ENCODE measurements at regions not wholly inside any gene's neighbourhood (a gene's known extent, or its start where the extent isn't known, plus 50 kb on each side); places are given as distances from the start of the nearest gene placed in this dataset.
"Not testable (repeated sequence)": the region's sequence is repeated elsewhere in the genome, so short reads cannot be mapped to it uniquely, and the experiment has no call there.

DNA sequence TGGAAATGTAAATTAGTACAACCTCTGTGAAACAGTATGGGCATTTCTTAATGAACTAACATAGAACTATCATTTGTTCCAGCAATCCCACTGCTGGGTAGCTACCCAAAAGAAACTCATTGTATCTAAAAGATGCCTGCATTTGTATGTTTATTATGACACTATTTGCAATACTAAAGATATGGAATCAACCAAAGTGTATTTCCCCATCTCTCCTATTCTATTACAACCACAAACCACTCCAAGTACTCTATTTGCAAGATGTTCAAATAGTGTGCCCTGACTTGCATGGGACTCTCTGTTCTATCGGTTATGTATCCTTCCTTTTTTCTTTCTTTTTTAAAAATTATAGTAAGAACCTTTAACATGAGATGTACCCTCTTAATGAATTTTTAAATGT, 845.2 kb downstream of the CDH11 start:
- no peak for DNase-seq (ENCODE audit: low read depth in 1 of 2, low spot score in 1 of 2)
- Histone ChIP-seq H3K27ac (replicated peaks) (no peak overlapping the region), H3K4me3 (replicated peaks; ENCODE audit: insufficient read depth, low read length) (no peak overlapping the region), H3K27me3 (ENCODE audit: insufficient read depth, poor library complexity, severe bottlenecking) (no peaks in the 10 kb centered on the region)
- TF ChIP-seq GABPA (IDR thresholded peaks at IDR 0.05; ENCODE audit: low read depth) (no peak), SPI1 (IDR thresholded peaks at IDR 0.05; ENCODE audit: borderline replicate concordance, low read depth) (no peak), POLR2AphosphoS5 (IDR thresholded peaks at IDR 0.05; ENCODE audit: low read depth) (no peak)
- TF ChIP-seq, protein P1, sequence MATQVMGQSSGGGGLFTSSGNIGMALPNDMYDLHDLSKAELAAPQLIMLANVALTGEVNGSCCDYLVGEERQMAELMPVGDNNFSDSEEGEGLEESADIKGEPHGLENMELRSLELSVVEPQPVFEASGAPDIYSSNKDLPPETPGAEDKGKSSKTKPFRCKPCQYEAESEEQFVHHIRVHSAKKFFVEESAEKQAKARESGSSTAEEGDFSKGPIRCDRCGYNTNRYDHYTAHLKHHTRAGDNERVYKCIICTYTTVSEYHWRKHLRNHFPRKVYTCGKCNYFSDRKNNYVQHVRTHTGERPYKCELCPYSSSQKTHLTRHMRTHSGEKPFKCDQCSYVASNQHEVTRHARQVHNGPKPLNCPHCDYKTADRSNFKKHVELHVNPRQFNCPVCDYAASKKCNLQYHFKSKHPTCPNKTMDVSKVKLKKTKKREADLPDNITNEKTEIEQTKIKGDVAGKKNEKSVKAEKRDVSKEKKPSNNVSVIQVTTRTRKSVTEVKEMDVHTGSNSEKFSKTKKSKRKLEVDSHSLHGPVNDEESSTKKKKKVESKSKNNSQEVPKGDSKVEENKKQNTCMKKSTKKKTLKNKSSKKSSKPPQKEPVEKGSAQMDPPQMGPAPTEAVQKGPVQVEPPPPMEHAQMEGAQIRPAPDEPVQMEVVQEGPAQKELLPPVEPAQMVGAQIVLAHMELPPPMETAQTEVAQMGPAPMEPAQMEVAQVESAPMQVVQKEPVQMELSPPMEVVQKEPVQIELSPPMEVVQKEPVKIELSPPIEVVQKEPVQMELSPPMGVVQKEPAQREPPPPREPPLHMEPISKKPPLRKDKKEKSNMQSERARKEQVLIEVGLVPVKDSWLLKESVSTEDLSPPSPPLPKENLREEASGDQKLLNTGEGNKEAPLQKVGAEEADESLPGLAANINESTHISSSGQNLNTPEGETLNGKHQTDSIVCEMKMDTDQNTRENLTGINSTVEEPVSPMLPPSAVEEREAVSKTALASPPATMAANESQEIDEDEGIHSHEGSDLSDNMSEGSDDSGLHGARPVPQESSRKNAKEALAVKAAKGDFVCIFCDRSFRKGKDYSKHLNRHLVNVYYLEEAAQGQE (IDR thresholded peaks at IDR 0.05; ENCODE audit: insufficient replicate concordance, low read depth): no peak
- TF ChIP-seq, protein P2, sequence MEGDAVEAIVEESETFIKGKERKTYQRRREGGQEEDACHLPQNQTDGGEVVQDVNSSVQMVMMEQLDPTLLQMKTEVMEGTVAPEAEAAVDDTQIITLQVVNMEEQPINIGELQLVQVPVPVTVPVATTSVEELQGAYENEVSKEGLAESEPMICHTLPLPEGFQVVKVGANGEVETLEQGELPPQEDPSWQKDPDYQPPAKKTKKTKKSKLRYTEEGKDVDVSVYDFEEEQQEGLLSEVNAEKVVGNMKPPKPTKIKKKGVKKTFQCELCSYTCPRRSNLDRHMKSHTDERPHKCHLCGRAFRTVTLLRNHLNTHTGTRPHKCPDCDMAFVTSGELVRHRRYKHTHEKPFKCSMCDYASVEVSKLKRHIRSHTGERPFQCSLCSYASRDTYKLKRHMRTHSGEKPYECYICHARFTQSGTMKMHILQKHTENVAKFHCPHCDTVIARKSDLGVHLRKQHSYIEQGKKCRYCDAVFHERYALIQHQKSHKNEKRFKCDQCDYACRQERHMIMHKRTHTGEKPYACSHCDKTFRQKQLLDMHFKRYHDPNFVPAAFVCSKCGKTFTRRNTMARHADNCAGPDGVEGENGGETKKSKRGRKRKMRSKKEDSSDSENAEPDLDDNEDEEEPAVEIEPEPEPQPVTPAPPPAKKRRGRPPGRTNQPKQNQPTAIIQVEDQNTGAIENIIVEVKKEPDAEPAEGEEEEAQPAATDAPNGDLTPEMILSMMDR (IDR thresholded peaks at IDR 0.05; ENCODE audit: insufficient read depth, low read length): no peak

DNA sequence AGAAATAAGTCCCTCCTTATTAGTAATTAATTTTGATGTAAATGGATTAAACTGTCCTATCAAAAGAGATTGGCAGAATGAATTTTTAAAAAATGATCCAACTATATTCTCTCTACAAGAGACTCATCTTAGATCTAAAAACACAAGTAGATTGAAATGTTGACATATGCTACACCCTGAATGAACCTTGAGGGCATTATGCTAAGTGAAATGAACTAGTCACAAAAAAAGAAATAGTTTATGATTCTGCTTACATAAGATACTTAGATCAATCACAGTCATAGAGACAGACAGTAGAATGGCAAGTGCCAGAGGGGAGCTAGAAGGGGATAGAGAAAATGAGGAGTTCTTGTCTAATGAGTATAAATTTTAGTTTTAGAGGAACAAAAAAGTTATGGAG, 849.8 kb downstream of the CDH11 start:
- Histone ChIP-seq H3K27ac (replicated peaks) (no peak overlapping the region), H3K27me3 (ENCODE audit: insufficient read depth, poor library complexity, severe bottlenecking) (no peaks in the 10 kb centered on the region), H3K4me3 (replicated peaks; ENCODE audit: insufficient read depth, low read length) (no peak overlapping the region)
- DNase-seq (ENCODE audit: low read depth in 1 of 2, low spot score in 1 of 2): no peak
- TF ChIP-seq, protein P1 (IDR thresholded peaks at IDR 0.05; ENCODE audit: insufficient replicate concordance, low read depth): no peak
- TF ChIP-seq, protein P2 (IDR thresholded peaks at IDR 0.05; ENCODE audit: insufficient read depth, low read length): no peak

DNA sequence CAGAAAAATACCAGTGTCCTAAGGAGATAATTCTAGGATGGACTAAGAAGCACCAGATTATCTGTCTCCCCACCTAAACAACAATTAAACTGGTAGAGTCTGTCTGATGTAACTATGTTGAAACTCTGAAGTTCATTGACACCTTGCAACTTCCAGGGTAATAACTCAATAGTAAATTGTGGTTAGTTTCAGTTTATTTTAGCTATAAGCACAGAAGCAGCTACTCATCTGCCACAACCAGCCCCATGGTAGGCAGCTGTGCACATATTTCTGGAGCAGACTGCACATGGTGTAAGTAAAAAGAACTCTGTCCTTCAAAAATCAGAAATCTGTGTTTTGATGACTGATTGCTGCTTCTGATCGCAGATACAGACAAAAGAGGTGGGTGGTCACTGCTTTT, 852.1 kb downstream of the CDH11 start:
- DNase-seq (ENCODE audit: low read depth in 1 of 2, low spot score in 1 of 2): no peak
- no peaks in the 10 kb centered on the region for H3K27me3 ChIP-seq (ENCODE audit: insufficient read depth, poor library complexity, severe bottlenecking)
- no peak overlapping the region for H3K27ac ChIP-seq (replicated peaks)
- TF ChIP-seq SPI1 (IDR thresholded peaks at IDR 0.05; ENCODE audit: borderline replicate concordance, low read depth): no peak
- no peak overlapping the region for H3K4me3 ChIP-seq (replicated peaks; ENCODE audit: insufficient read depth, low read length)

DNA sequence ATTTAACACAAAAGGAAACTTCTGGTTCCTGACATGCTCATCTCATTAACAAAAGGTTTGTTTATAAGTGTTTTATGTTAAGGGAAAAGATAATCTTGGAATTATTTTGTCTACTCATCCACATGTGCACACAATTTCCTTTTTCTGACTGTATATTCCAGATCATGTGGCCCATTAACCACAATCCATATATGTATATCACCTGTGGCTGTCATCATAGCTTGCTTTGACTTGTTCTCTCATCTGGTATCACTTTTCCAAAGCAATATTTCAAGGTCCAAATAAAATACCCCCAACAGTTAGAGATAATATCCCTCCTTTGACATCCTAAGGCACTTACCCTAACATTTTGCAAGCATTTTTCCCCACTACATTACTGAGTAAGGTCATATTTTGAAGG, 856.1 kb downstream of the CDH11 start:
- TF ChIP-seq POLR2AphosphoS5 (IDR thresholded peaks at IDR 0.05; ENCODE audit: low read depth) (no peak), SPI1 (IDR thresholded peaks at IDR 0.05; ENCODE audit: borderline replicate concordance, low read depth) (no peak), GABPA (IDR thresholded peaks at IDR 0.05; ENCODE audit: low read depth) (no peak)
- TF ChIP-seq, protein P2 (IDR thresholded peaks at IDR 0.05; ENCODE audit: insufficient read depth, low read length): no peak
- TF ChIP-seq, protein P1 (IDR thresholded peaks at IDR 0.05; ENCODE audit: insufficient replicate concordance, low read depth): no peak
- no peak for DNase-seq (ENCODE audit: low read depth in 1 of 2, low spot score in 1 of 2)
- Histone ChIP-seq H3K4me3 (replicated peaks; ENCODE audit: insufficient read depth, low read length) (no peak overlapping the region), H3K27me3 (ENCODE audit: insufficient read depth, poor library complexity, severe bottlenecking) (no peaks in the 10 kb centered on the region), H3K27ac (replicated peaks) (no peak overlapping the region)

DNA sequence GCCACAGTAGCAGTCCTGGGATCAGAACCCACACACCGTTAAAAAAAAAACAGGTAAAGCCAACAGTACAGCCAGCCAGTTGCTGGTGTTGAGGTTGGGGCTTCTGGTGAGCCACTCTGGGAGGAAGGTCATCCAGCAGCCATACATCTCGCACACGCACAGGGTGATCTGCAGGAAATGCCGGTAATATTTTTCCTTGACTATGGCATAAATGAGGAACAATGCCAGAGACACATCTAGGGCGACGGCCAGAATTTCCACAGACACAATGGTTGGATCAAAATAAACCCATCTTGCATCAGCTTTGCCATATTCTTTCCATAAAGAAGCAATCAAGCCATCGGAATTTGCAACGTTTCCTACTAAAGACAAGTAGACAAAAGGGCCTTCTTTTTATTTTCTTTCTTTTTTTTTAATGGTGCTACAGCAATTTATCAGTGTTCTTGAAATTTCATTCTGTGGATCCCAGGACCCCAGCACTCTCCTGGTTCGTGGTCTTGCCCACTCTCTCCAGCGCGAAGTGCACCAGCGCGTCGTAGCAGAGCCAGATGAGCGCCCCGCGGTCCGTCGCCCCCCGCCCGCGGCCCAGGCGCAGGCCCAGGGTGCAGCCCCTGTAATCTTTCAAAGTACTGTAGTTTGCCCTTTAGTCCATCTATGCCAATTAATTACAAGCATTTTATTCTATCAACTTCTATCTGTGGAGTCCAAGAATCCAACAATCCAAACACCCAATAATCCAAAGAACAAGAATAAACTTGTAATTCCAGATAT, 861.0 kb downstream of the CDH11 start:
- H3K4me3 ChIP-seq (replicated peaks; ENCODE audit: insufficient read depth, low read length); DNase-seq (ENCODE audit: low read depth in 1 of 2, low spot score in 1 of 2); H3K27ac ChIP-seq (replicated peaks); H3K27me3 ChIP-seq (ENCODE audit: insufficient read depth, poor library complexity, severe bottlenecking): not testable (repeated sequence)

Measured in HL-60 (cell line).